ENCODE measurements at regions not wholly inside any gene's neighbourhood (a gene's known extent, or its start where the extent isn't known, plus 50 kb on each side); places are given as distances from the start of the nearest gene placed in this dataset.

GRCh38 chrX:131845201-131845600 is 177.9 kb upstream of the STK26 start:
- Histone ChIP-seq H3K4me3 (replicated peaks in 1 of 3; ENCODE audit: insufficient read depth in 1 of 3, low read depth in 1 of 3, low read length in 3 of 3) (no peak overlapping the region), H2AFZ (ENCODE audit: low read depth, low read length) (no peak overlapping the region), H3K27me3 (ENCODE audit: control insufficient read depth in 2 of 2, insufficient read depth in 2 of 2, low read length in 2 of 2) (no peaks in the 10 kb centered on the region), H3K4me2 (ENCODE audit: insufficient read depth, low read length) (no peak overlapping the region), H3K9ac (replicated peaks; ENCODE audit: extremely low read depth, insufficient read depth, low read length) (no peak overlapping the region), H4K20me1 (replicated peaks; ENCODE audit: control insufficient read depth, extremely low read depth, insufficient read depth, low read length) (no peaks in the 10 kb centered on the region), H3K27ac (ENCODE audit: insufficient read depth, low read depth, low read length) (no peak overlapping the region), H3K36me3 (ENCODE audit: control insufficient read depth in 2 of 2, extremely low read depth in 1 of 2, insufficient read depth in 2 of 2, low read length in 2 of 2) (no peaks in the 10 kb centered on the region), H3K4me1 (ENCODE audit: control insufficient read depth, extremely low read depth, insufficient read depth, low read length) (no peaks in the 10 kb centered on the region), H3K9me1 (replicated peaks; ENCODE audit: control insufficient read depth, extremely low read depth, insufficient read depth, low read length) (no peaks in the 10 kb centered on the region), H3K9me3 (replicated peaks; ENCODE audit: control insufficient read depth, insufficient read depth, low read length) (no peaks in the 10 kb centered on the region), H3K79me2 (ENCODE audit: control insufficient read depth, insufficient read depth, low read length) (no peaks in the 10 kb centered on the region)
- CTCF ChIA-PET, result interaction anchor here (0.6 to 3.0 kb wide), 5 partner anchors 9 to 793 kb away, joined by 3 to 13 read pairs (median 3); no protein-coding TSS in a partner anchor
- intact Hi-C loops (cut with micrococcal nuclease), result no loop called here
- dilution Hi-C loops (cut with MboI; ENCODE audit: extremely low pct_ligation_motif_present, low sequenced_read_pairs), result no loop called here
- no peak for DNase-seq (ENCODE audit: low read depth, low spot score)
- FAIRE-seq, result no peak
- BruUV-seq (replicated peaks), result no TSS peak
- TF ChIP-seq CTCF (IDR thresholded peaks at IDR 0.05; ENCODE audit: extremely low read depth in 1 of 2, insufficient read depth in 1 of 2, low read depth in 1 of 2, low read length in 2 of 2) (no peak), EZH2 (IDR thresholded peaks at IDR 0.05; ENCODE audit: borderline replicate concordance, low read depth, low read length, severe bottlenecking) (no peak), GATA2 (IDR thresholded peaks at IDR 0.05; ENCODE audit: insufficient read depth, insufficient read length, low read depth, low read length) (no peak), FOS (IDR thresholded peaks at IDR 0.05; ENCODE audit: borderline replicate concordance, insufficient read depth, low read length) (no peak), MAX (IDR thresholded peaks at IDR 0.05; ENCODE audit: insufficient read depth, insufficient read length) (no peak), POLR2AphosphoS5 (IDR thresholded peaks at IDR 0.05; ENCODE audit: insufficient read depth, low read depth, low read length) (no peak), MYC (IDR thresholded peaks at IDR 0.05; ENCODE audit: low read depth, low read length) (no peak), POLR2A (IDR thresholded peaks at IDR 0.05; ENCODE audit: low read depth, low read length) (no peak), JUN (IDR thresholded peaks at IDR 0.05; ENCODE audit: borderline replicate concordance, insufficient read depth, insufficient read length, low read depth) (no peak)
- POLR2A ChIA-PET, result no interaction called here

All from endothelial cell of umbilical vein (primary cell).